NT2/D1 (cell line): ENCODE measurements at regions not wholly inside any gene's neighbourhood (a gene's known extent, or its start where the extent isn't known, plus 50 kb on each side); places are given as distances from the start of the nearest gene placed in this dataset.

Experiments
- YY1 ChIP-seq: IDR thresholded peaks from 2 replicates; pipeline ENCODE4 v1.6.1; 2011; ENCODE audit not compliant: insufficient read length, insufficient read depth
- ZNF274 ChIP-seq: IDR thresholded peaks from 2 replicates; pipeline ENCODE4 v1.6.1; 2011; ENCODE audit warnings: mild to moderate bottlenecking, low read depth, low read length

- no peak for TF ChIP-seq ZNF274
- no peak for TF ChIP-seq YY1
Observed at GRCh38 chr4:104726002-104726401, 231.3 kb upstream of the CXXC4 start.
